ENCODE measurements at regions not wholly inside any gene's neighbourhood (a gene's known extent, or its start where the extent isn't known, plus 50 kb on each side); places are given as distances from the start of the nearest gene placed in this dataset.

GRCh38 chr13:91017669-91018053 is 329.8 kb upstream of the MIR17HG start:
- no peak overlapping the region for H4K8ac ChIP-seq (ENCODE audit: low read depth in 2 of 2, low read length in 2 of 2)
- no peak overlapping the region for H3K4me2 ChIP-seq (ENCODE audit: low read depth, low read length)
- ChIA-PET POLR2A (ENCODE audit: unreplicated experiment) (no interaction called here), CTCF (no interaction called here)
- H3K9ac ChIP-seq (ENCODE audit: low read depth, low read length), result no peak overlapping the region
- intact Hi-C loops (cut with micrococcal nuclease), result no loop called here
- H3K4me1 ChIP-seq (ENCODE audit: control insufficient read depth, insufficient read depth, low read length), result no peaks in the 10 kb centered on the region
- no peaks in the 10 kb centered on the region for H3K36me3 ChIP-seq (ENCODE audit: control insufficient read depth, insufficient read depth, low read length)
- H2BK5ac ChIP-seq (ENCODE audit: low read depth, low read length, poor library complexity, severe bottlenecking), result no peak overlapping the region
- H2BK15ac ChIP-seq (ENCODE audit: low read depth, low read length), result no peak overlapping the region
- H2AK5ac ChIP-seq (ENCODE audit: low read depth, low read length), result no peak overlapping the region
- no peaks in the 10 kb centered on the region for H3K27me3 ChIP-seq (ENCODE audit: control insufficient read depth, insufficient read depth, low read length)
- BruUV-seq (replicated peaks), result no TSS peak
- H3K14ac ChIP-seq (replicated peaks; ENCODE audit: low read depth, low read length), result no peak overlapping the region
- H4K5ac ChIP-seq (ENCODE audit: low read depth, low read length), result no peak overlapping the region
- no peak for TF ChIP-seq RFX5 (IDR thresholded peaks at IDR 0.05; ENCODE audit: low read depth, low read length)
- TF ChIP-seq CHD1 (IDR thresholded peaks at IDR 0.05; ENCODE audit: low read depth, low read length), result no peak
- no peak for TF ChIP-seq RCOR1 (IDR thresholded peaks at IDR 0.05; ENCODE audit: insufficient replicate concordance, low read length)
- TF ChIP-seq MXI1 (IDR thresholded peaks at IDR 0.05; ENCODE audit: borderline replicate concordance, low read depth, low read length), result no peak
- no peak for TF ChIP-seq USF2 (IDR thresholded peaks at IDR 0.05; ENCODE audit: low read depth, low read length)
- TF ChIP-seq SMC3 (IDR thresholded peaks at IDR 0.05; ENCODE audit: low read depth, low read length), result no peak
- TF ChIP-seq POLR2A (IDR thresholded peaks at IDR 0.05; ENCODE audit: low read depth, low read length), result no peak
- TF ChIP-seq FOS (IDR thresholded peaks at IDR 0.05; ENCODE audit: low read depth, low read length), result no peak
- TF ChIP-seq ELK1 (IDR thresholded peaks at IDR 0.05; ENCODE audit: borderline replicate concordance, low read depth, low read length), result no peak
- TF ChIP-seq MAFK (IDR thresholded peaks at IDR 0.05; ENCODE audit: low read depth, low read length), result no peak
- no peak for TF ChIP-seq MAZ (IDR thresholded peaks at IDR 0.05; ENCODE audit: borderline replicate concordance, low read depth, low read length)
- no peak for TF ChIP-seq CEBPB (IDR thresholded peaks at IDR 0.05; ENCODE audit: low read depth, low read length)
- no peak for TF ChIP-seq RAD21 (IDR thresholded peaks at IDR 0.05; ENCODE audit: low read length)
- no peak for TF ChIP-seq BHLHE40 (IDR thresholded peaks at IDR 0.05; ENCODE audit: low read depth, low read length)
- TF ChIP-seq CTCF (conservative IDR thresholded peaks at IDR 0.05; ENCODE audit: low read depth, low read length), result no peak
- no peak for TF ChIP-seq NFE2L2 (IDR thresholded peaks at IDR 0.05; ENCODE audit: low read depth, low read length)
- no peak overlapping the region for H2AK9ac ChIP-seq (replicated peaks; ENCODE audit: low read depth, low read length, poor library complexity)
- H3K4ac ChIP-seq (ENCODE audit: low read depth, low read length), result no peak overlapping the region
- WGBS, 2 experiments (ENCODE audit: extremely low coverage in 2 of 2, insufficient read length in 1 of 2), result 93% methylated on average over 5 of the region's 15 CpGs; no CpG with 5 or more reads in 1 of the 2 experiments
- H2AFZ ChIP-seq (replicated peaks; ENCODE audit: low read length, poor library complexity), result no peak overlapping the region
- ATAC-seq (ENCODE audit: low read depth) (no peak), DNase-seq (no peak)
- no peak overlapping the region for H3K23ac ChIP-seq (ENCODE audit: low read depth, low read length)
- no peak overlapping the region for H3K27ac ChIP-seq (ENCODE audit: insufficient read depth, low read length)
- dilution Hi-C loops (cut with HindIII; ENCODE audit: low sequenced_read_pairs, unreplicated experiment), result no loop called here
- H2BK20ac ChIP-seq (ENCODE audit: low read depth, low read length), result no peak overlapping the region
- no peak overlapping the region for H3K4me3 ChIP-seq (ENCODE audit: insufficient read depth, low read depth, low read length)
- no peak overlapping the region for H4K91ac ChIP-seq (ENCODE audit: insufficient read depth, low read depth, low read length)
- H3K56ac ChIP-seq (ENCODE audit: extremely low read depth, insufficient read depth, low read length), result no peak overlapping the region
- in situ Hi-C loops (cut with MboI; ENCODE audit: low sequenced_read_pairs), result no loop called here
- no peaks in the 10 kb centered on the region for H3K9me1 ChIP-seq (ENCODE audit: insufficient read depth, low read length)
- no peak overlapping the region for H3K18ac ChIP-seq (ENCODE audit: low read depth, low read length)
- no peaks in the 10 kb centered on the region for H4K20me1 ChIP-seq (ENCODE audit: insufficient read depth, low read length)
- H2BK120ac ChIP-seq (ENCODE audit: low read depth, low read length), result no peak overlapping the region
- H3K9me3 ChIP-seq (ENCODE audit: control insufficient read depth, insufficient read depth, low read length), result no peaks in the 10 kb centered on the region
- no peaks in the 10 kb centered on the region for H3K79me1 ChIP-seq (ENCODE audit: low read depth in 1 of 2, low read length in 2 of 2)

Measured in IMR-90 (cell line).